Omental fat pad (tissue), 3 donors: ENCODE measurements at regions not wholly inside any gene's neighbourhood (a gene's known extent, or its start where the extent isn't known, plus 50 kb on each side); places are given as distances from the start of the nearest gene placed in this dataset.
"Not testable (repeated sequence)": the region's sequence is repeated elsewhere in the genome, so short reads cannot be mapped to it uniquely, and the experiment has no call there.

Experiments used
- ATAC-seq: fragments of 150-250 bp; one replicate; pipeline ENCODE4 v1.9.1; 2016; ENCODE audit warnings: mild to moderate bottlenecking, moderate library complexity; ENCODE audit not compliant: low FRiP score
- DNase-seq: peaks from one replicate; pipeline ENCODE4 v3.0.0-alpha.2; 2019; ENCODE audit warnings: low spot score
- TF ChIP-seq, protein P1 (sequence below), 3 donors: fragments of 450-650 bp; IDR thresholded peaks; one replicate each; pipeline ENCODE4 v1.5.1; 2016 to 2017; ENCODE audit warnings: antibody characterized with exemption in 3 of 3, mild to moderate bottlenecking in 3 of 3, moderate library complexity in 2 of 3

DNA sequence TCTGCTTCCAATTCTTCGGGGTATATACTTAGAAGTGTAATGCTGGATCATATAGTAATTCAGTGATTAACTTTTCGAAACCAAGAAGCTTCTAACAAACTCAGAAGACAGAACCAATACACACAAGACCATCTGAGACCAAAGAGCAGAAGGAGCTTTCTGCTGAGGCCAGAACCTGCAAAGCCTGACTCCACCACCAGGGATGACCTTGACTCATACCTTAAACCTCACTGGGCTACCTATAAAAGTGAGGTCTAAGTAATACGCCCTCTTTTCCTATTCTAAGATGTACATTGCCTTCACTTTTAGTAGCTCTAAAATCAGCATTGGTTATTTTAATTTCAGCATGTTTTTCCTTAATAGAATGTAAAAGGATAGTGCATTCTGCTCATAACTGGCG is 84.8 kb downstream of the FOXF2 start:
- no peak for DNase-seq
- TF ChIP-seq, protein P1, sequence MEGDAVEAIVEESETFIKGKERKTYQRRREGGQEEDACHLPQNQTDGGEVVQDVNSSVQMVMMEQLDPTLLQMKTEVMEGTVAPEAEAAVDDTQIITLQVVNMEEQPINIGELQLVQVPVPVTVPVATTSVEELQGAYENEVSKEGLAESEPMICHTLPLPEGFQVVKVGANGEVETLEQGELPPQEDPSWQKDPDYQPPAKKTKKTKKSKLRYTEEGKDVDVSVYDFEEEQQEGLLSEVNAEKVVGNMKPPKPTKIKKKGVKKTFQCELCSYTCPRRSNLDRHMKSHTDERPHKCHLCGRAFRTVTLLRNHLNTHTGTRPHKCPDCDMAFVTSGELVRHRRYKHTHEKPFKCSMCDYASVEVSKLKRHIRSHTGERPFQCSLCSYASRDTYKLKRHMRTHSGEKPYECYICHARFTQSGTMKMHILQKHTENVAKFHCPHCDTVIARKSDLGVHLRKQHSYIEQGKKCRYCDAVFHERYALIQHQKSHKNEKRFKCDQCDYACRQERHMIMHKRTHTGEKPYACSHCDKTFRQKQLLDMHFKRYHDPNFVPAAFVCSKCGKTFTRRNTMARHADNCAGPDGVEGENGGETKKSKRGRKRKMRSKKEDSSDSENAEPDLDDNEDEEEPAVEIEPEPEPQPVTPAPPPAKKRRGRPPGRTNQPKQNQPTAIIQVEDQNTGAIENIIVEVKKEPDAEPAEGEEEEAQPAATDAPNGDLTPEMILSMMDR (IDR thresholded peaks at IDR 0.05), result no peak
- no peak for ATAC-seq

DNA sequence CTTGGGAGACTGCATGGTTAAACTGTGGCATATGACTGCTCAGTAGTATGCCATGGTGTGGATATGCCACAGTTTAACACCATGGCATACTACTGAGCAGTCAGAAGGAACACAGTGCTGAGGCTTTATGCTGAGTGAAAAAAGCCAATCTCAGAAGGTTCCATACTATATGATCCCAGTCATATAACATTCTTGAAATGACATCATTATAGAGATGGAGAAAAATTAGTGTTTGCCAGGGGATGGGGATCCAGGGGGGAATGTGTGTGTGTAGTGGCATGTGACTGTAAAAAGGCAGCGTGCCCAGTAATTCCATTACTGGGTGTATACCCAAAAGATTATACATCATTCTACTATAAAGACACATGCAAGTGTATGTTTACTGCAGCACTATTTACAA is 85.8 kb downstream of the FOXF2 start:
- TF ChIP-seq, protein P1 (IDR thresholded peaks at IDR 0.05), result no peak

DNA sequence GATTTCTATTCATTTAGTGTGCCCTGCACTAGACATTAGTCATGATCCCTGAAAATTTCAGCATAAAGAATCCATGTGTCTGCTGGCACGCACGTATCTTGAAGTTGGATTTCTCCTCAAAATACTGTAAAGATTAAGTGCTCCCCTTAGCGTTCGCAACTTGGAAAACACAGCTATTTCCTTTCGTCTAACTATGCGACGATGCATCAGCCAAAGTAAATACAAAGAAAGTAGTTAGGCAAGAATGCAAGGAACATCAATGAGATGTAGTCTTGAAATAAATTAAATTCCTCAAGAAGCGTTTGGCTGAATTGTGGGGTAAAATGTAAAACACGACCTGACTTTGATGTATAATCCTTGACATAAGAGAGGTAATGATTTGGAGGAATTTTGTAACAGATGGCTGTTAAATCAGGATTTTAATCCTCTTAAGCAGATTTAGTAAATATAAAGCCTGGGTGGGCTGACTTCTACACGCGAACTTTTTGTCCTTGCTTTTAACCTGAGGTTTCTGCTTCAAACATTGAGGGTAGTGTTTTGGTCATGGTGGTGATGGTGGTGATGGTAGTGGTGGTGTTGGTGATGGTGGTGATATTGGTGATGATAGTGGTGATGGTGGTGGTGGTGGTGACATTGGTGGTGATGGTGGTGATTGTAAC is 88.2 kb downstream of the FOXF2 start:
- ATAC-seq, result no peak
- TF ChIP-seq, protein P1 (IDR thresholded peaks at IDR 0.05), result no peak
- DNase-seq, result no peak

More for the DNA sequence above, 85.8 kb downstream of the FOXF2 start:
- no peak for ATAC-seq
- DNase-seq, result no peak

DNA sequence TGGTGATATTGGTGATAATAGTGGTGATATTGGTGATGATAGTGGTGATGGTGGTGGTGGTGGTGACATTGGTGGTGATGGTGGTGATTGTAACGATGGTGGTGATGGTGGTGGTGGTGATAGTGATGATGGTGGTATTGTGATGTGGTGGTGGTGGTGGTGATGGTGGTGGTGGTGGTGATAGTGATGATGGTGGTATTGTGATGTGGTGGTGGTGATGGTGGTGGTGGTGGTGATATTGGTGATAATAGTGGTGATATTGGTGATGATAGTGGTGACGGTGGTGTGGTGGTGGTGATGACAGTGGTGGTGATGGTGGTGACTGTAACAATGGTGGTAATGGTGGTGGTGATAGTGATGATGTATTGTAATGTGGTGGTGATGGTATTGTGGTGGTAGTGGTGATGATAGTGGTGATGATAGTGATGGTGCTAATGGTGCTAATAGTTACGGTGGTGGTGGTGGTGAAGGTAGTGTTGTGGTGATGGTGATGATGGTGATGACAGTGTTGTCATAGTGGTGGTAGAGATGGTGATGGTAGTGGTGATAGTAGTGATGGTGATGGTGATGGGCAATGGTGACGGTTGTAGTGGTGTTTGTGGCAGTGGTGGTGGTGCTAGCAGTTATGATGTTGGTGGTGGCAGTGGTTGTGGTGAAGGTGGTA is 88.9 kb downstream of the FOXF2 start:
- DNase-seq, ATAC-seq: not testable (repeated sequence)

DNA sequence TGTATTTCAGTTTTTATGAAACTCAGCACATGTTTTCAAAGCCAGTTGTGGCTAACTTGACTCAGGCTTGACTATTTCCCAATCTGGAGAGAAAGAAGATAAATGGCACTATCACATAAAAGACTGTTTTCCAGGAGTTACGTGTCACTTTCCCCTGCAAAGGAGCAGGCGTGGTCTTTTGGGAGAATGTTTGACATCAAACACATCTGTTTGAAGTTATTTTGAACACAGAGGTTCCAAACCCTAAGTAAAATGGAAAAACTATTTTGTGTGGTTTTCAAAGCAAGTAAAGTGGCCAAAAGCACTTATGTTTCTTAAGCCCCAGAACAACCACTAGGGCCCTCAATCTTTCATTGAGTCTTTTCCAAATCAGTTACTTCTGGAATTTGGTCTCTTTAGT is 89.7 kb downstream of the FOXF2 start:
- ATAC-seq, result no peak
- TF ChIP-seq, protein P1 (IDR thresholded peaks at IDR 0.05), result no peak
- no peak for DNase-seq

DNA sequence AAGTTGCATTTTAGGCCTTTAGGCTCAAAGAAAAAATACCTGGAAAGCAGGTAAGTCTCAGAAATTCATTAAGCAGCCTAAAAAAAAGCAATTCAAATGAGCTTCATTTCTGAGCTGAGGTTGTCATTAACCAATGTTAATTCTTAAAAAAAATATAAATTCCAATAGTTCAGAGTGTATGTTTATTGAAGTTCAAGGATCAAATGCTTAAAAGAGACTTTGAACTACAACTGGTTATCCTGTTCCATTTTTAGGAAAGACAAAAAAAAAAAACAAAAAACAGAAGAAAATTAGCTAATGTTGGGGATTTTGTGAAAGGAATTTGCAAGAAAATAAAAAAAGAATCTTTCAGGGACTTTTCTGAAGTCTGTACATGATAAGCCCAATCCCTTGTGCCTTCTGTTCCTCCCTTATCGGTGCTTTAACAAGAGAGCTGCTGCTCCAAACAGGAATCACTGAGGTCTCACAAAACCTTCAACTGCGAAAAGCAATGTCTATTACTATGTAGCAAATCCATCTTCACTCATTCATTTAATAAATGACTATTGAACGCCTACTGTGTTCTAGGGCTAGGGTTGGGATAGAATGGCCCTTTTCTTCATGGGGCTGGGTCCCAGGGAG is 90.3 kb downstream of the FOXF2 start:
- ATAC-seq (no peak), DNase-seq (no peak)
- TF ChIP-seq, protein P1 (IDR thresholded peaks at IDR 0.05), result no peak

DNA sequence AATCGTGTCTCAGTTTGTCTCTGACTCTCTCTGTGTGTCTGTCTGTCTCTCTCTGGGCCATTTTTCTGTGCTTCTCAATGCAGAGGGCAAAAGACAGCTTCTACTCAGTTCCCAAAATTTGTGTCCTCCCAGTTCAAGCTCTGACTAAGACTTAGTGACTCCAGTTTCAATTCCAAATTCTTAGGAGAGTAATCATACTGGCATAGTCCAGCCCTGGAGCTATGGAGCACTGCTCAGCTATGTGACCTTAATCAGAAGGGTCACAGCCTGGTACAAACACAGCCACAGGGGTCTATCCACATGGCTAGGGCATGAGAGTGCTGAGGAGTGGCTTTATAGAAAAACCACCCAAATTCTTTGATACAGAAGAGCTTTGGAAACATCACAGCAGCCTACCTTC is 91.9 kb downstream of the FOXF2 start:
- TF ChIP-seq, protein P1 (IDR thresholded peaks at IDR 0.05), result no peak
- no peak for DNase-seq
- ATAC-seq, result no peak
